HCT116 (cell line): ENCODE measurements at regions not wholly inside any gene's neighbourhood (a gene's known extent, or its start where the extent isn't known, plus 50 kb on each side); places are given as distances from the start of the nearest gene placed in this dataset.

Experiments used
- ATAC-seq: fragments of 200-7000 bp; cut with Tn5 transposase; 2 replicates; pipeline ENCODE4 v1.9.1; 2020; ENCODE audit warnings: mild to moderate bottlenecking, moderate library complexity
- BruUV-seq: library from RNA; stranded (reverse); fragments of 400-500 nt; replicated peaks from 2 replicates; lab custom pipeline; 2021; lab: Mats Ljungman, UMichigan
- CTCF ChIA-PET: fragments of 300-600 bp; sonication (Branson Sonifier 250); formaldehyde crosslinking; loops from one replicate; lab custom pipeline; 2021; ENCODE audit warnings: antibody characterized with exemption; lab: Charles Lee
- POLR2A ChIA-PET: fragments of 300-600, 350-600 bp; sonication (Branson Sonifier 250); formaldehyde crosslinking; loops from one replicate; lab custom pipeline; 2021; ENCODE audit warnings: antibody characterized with exemption; lab: Charles Lee
- RAD21 ChIA-PET, 2 experiments: fragments of 300-600 bp; sonication (Branson Sonifier 250); formaldehyde crosslinking; loops; one replicate each; lab custom pipeline; 2023; ENCODE audit warnings: low total read pairs in 2 of 2; ENCODE audit not compliant: uncharacterized antibody in 2 of 2, unreplicated experiment in 2 of 2, low non-redundant PET in 1 of 2; lab: Charles Lee
- DNase-seq: peaks from one replicate; pipeline ENCODE4 v3.0.0-alpha.2; 2010; ENCODE audit warnings: low read depth, low spot score
- H2AFZ ChIP-seq: fragments of 200-600 bp; shearing (Covaris generic), sonication (generic); 2 replicates; pipeline ENCODE4 v1.6.1; 2017; ENCODE audit warnings: low read depth, mixed run types, mixed read lengths, antibody characterized with exemption, low read length; ENCODE audit not compliant: poor library complexity, severe bottlenecking
- H3K27ac ChIP-seq: 2 replicates; pipeline ENCODE4 v1.5.1; 2012; ENCODE audit warnings: low read depth, low read length
- H3K27me3 ChIP-seq: fragments of 200-600 bp; sonication (generic); 2 replicates; pipeline ENCODE4 v1.6.1; 2016; ENCODE audit warnings: mixed run types, low read length, mixed read lengths; ENCODE audit not compliant: insufficient read depth
- H3K36me3 ChIP-seq, 2 experiments: fragments of 200-500 bp in 1 of 2; fragments of 200-600 bp in 1 of 2; sonication (Bioruptor generic) in 1 of 2; sonication (generic) in 1 of 2; 2 replicates each; pipeline versions ENCODE4 v1.5.1 to v1.6.1; 2014 to 2016; ENCODE audit warnings: low read length in 2 of 2, inconsistent platforms in 1 of 2, mixed read lengths in 1 of 2, mixed run types in 1 of 2; ENCODE audit not compliant: insufficient read depth in 2 of 2, control insufficient read depth in 1 of 2
- H3K4me1 ChIP-seq, 2 experiments: fragments of 200-600 bp in 1 of 2; sonication (generic) in 1 of 2; 2 replicates each; pipeline versions ENCODE4 v1.5.1 to v1.6.1; 2012 to 2017; ENCODE audit warnings: low read length in 2 of 2, inconsistent platforms in 1 of 2, mild to moderate bottlenecking in 1 of 2, mixed read lengths in 1 of 2, mixed run types in 1 of 2, moderate library complexity in 1 of 2; ENCODE audit not compliant: insufficient read depth in 2 of 2, control insufficient read depth in 1 of 2
- H3K4me2 ChIP-seq: fragments of 200-600 bp; sonication (generic); 2 replicates; pipeline ENCODE4 v1.6.1; 2017; ENCODE audit warnings: mixed run types, low read length, mixed read lengths
- H3K4me3 ChIP-seq, 2 experiments: fragments of 200-600 bp in 1 of 2; sonication (generic) in 1 of 2; replicated peaks in 1 of 2; 2 replicates each; pipeline ENCODE4 v1.5.1; 2011 to 2016; ENCODE audit warnings: low read length in 2 of 2, control low read depth in 1 of 2, low read depth in 1 of 2, mild to moderate bottlenecking in 1 of 2, mixed read lengths in 1 of 2, mixed run types in 1 of 2
- H3K79me2 ChIP-seq: fragments of 200-600 bp; sonication (generic); 2 replicates; pipeline ENCODE4 v1.6.1; 2017; ENCODE audit warnings: mild to moderate bottlenecking, mixed run types, low read length, moderate library complexity, mixed read lengths; ENCODE audit not compliant: insufficient read depth
- H3K9ac ChIP-seq: fragments of 200-600 bp; sonication (generic); 2 replicates; pipeline ENCODE4 v1.6.1; 2016; ENCODE audit warnings: low read length, mixed read lengths
- H3K9me2 ChIP-seq: fragments of 200-600 bp; sonication (generic), shearing (Covaris generic); 2 replicates; pipeline ENCODE4 v1.6.1; 2017; ENCODE audit warnings: mixed run types, mild to moderate bottlenecking, moderate library complexity; ENCODE audit not compliant: insufficient read depth
- H3K9me3 ChIP-seq, 2 experiments: fragments of 200-500 bp in 1 of 2; fragments of 200-600 bp in 1 of 2; sonication (Bioruptor generic) in 1 of 2; sonication (generic) in 1 of 2; 2 replicates each; pipeline ENCODE4 v1.6.1; 2014 to 2017; ENCODE audit warnings: low read length in 2 of 2, mixed read lengths in 2 of 2, inconsistent platforms in 1 of 2, low read depth in 1 of 2, mild to moderate bottlenecking in 1 of 2, mixed run types in 1 of 2, moderate library complexity in 1 of 2; ENCODE audit not compliant: control insufficient read depth in 1 of 2, insufficient read depth in 1 of 2
- H4K20me1 ChIP-seq: fragments of 200-600 bp; sonication (generic), shearing (Covaris generic); 2 replicates; pipeline ENCODE4 v1.6.1; 2017; ENCODE audit warnings: mixed run types, mild to moderate bottlenecking, moderate library complexity; ENCODE audit not compliant: insufficient read depth
- CBX3 ChIP-seq: IDR thresholded peaks from 2 replicates; pipeline ENCODE4 v1.6.1; 2012; ENCODE audit warnings: low read depth
- CEBPB ChIP-seq: IDR thresholded peaks from 2 replicates; pipeline ENCODE4 v1.6.1; 2012; ENCODE audit warnings: low read depth
- ELF1 ChIP-seq: IDR thresholded peaks from 2 replicates; pipeline ENCODE4 v1.6.1; 2012; ENCODE audit warnings: low read depth, borderline replicate concordance
- EZH2phosphoT487 ChIP-seq: fragments of 200-600 bp; IDR thresholded peaks from 2 replicates; pipeline ENCODE4 v1.6.1; 2018; ENCODE audit warnings: antibody characterized with exemption, borderline replicate concordance
- FOSL1 ChIP-seq: IDR thresholded peaks from 2 replicates; pipeline ENCODE4 v1.6.1; 2012; ENCODE audit warnings: low read depth
- JUND ChIP-seq: IDR thresholded peaks from 2 replicates; pipeline ENCODE4 v1.6.1; 2012
- POLR2A ChIP-seq: IDR thresholded peaks from 2 replicates; pipeline ENCODE4 v1.7.0; 2011; ENCODE audit warnings: borderline replicate concordance; ENCODE audit not compliant: insufficient read depth, insufficient read length; ENCODE audit errors: extremely low read depth
- RAD21 ChIP-seq: IDR thresholded peaks from 2 replicates; pipeline ENCODE4 v1.6.1; 2012; ENCODE audit warnings: low read depth, mild to moderate bottlenecking
- SIN3A ChIP-seq: IDR thresholded peaks from 2 replicates; pipeline ENCODE4 v1.6.1; 2012; ENCODE audit warnings: low read depth
- SP1 ChIP-seq: IDR thresholded peaks from 2 replicates; pipeline ENCODE4 v1.6.1; 2012; ENCODE audit warnings: low read depth
- SRF ChIP-seq: IDR thresholded peaks from 2 replicates; pipeline ENCODE4 v1.6.1; 2012; ENCODE audit warnings: low read depth
- TCF7L2 ChIP-seq: IDR thresholded peaks from 2 replicates; pipeline ENCODE4 v1.7.0; 2011; ENCODE audit warnings: borderline replicate concordance, inconsistent platforms; ENCODE audit not compliant: insufficient read depth, insufficient read length; ENCODE audit errors: extremely low read depth
- YY1 ChIP-seq: IDR thresholded peaks from 2 replicates; pipeline ENCODE4 v1.6.1; 2011; ENCODE audit warnings: low read length, low read depth, moderate library complexity, mild to moderate bottlenecking; ENCODE audit not compliant: insufficient replicate concordance; ENCODE audit errors: extremely low read depth
- ZFX ChIP-seq: fragments of 450-650 bp; IDR thresholded peaks from 2 replicates; pipeline ENCODE4 v1.6.1; 2017
- intact Hi-C: fragments of 100-400 bp; cut with micrococcal nuclease; formaldehyde crosslinking; loops from 2 replicates; pipeline ENCODE4 v1.10.0; 2022
- TF ChIP-seq, protein P1 (sequence below): IDR thresholded peaks from 2 replicates; pipeline ENCODE4 v1.6.1; 2011; ENCODE audit warnings: mild to moderate bottlenecking, low read length, moderate library complexity; ENCODE audit not compliant: insufficient replicate concordance; ENCODE audit errors: extremely low read depth
- TF ChIP-seq, protein P2 (sequence below), 3 experiments: fragments of 200-600 bp in 1 of 3; sonication (generic) in 1 of 3; IDR thresholded peaks in 2 of 3; conservative IDR thresholded peaks in 1 of 3; 2 replicates each; pipeline ENCODE4 v1.5.1; 2012 to 2017; ENCODE audit warnings: low read depth in 2 of 3, low read length in 2 of 3, antibody characterized with exemption in 1 of 3, borderline replicate concordance in 1 of 3, control low read depth in 1 of 3, mild to moderate bottlenecking in 1 of 3, mixed read lengths in 1 of 3, mixed run types in 1 of 3, moderate library complexity in 1 of 3; ENCODE audit not compliant: insufficient read depth in 1 of 3

GRCh38 chrX:6674734-6675133 is 139.8 kb upstream of the VCX3A start (continued):
- TF ChIP-seq, protein P1, sequence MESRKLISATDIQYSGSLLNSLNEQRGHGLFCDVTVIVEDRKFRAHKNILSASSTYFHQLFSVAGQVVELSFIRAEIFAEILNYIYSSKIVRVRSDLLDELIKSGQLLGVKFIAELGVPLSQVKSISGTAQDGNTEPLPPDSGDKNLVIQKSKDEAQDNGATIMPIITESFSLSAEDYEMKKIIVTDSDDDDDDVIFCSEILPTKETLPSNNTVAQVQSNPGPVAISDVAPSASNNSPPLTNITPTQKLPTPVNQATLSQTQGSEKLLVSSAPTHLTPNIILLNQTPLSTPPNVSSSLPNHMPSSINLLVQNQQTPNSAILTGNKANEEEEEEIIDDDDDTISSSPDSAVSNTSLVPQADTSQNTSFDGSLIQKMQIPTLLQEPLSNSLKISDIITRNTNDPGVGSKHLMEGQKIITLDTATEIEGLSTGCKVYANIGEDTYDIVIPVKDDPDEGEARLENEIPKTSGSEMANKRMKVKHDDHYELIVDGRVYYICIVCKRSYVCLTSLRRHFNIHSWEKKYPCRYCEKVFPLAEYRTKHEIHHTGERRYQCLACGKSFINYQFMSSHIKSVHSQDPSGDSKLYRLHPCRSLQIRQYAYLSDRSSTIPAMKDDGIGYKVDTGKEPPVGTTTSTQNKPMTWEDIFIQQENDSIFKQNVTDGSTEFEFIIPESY: no peak
- TF ChIP-seq CEBPB (no peak), SP1 (no peak), YY1 (no peak), JUND (no peak), TCF7L2 (no peak), CBX3 (no peak), FOSL1 (no peak), SRF (no peak), SIN3A (no peak), EZH2phosphoT487 (no peak), RAD21 (no peak)

GRCh38 chrX:6667048-6667768 is 132.3 kb upstream of the VCX3A start:
- Histone ChIP-seq H3K4me2 (no peak overlapping the region), H3K36me3 (no peaks in the 10 kb centered on the region), H3K4me1 (no peaks in the 10 kb centered on the region), H3K4me3 (no peak overlapping the region), H4K20me1 (no peaks in the 10 kb centered on the region), H2AFZ (no peak overlapping the region), H3K27me3 (no peaks in the 10 kb centered on the region), H3K9me3 (no peaks in the 10 kb centered on the region), H3K27ac (no peak overlapping the region), H3K9me2 (no peaks in the 10 kb centered on the region), H3K9ac (no peak overlapping the region), H3K79me2 (no peaks in the 10 kb centered on the region)
- intact Hi-C loops: no loop called here
- TF ChIP-seq ELF1 (no peak), CEBPB (no peak), JUND (no peak), POLR2A (no peak), EZH2phosphoT487 (no peak), ZFX (no peak), SP1 (no peak), YY1 (no peak)
- TF ChIP-seq, protein P2, sequence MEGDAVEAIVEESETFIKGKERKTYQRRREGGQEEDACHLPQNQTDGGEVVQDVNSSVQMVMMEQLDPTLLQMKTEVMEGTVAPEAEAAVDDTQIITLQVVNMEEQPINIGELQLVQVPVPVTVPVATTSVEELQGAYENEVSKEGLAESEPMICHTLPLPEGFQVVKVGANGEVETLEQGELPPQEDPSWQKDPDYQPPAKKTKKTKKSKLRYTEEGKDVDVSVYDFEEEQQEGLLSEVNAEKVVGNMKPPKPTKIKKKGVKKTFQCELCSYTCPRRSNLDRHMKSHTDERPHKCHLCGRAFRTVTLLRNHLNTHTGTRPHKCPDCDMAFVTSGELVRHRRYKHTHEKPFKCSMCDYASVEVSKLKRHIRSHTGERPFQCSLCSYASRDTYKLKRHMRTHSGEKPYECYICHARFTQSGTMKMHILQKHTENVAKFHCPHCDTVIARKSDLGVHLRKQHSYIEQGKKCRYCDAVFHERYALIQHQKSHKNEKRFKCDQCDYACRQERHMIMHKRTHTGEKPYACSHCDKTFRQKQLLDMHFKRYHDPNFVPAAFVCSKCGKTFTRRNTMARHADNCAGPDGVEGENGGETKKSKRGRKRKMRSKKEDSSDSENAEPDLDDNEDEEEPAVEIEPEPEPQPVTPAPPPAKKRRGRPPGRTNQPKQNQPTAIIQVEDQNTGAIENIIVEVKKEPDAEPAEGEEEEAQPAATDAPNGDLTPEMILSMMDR (IDR thresholded peaks at IDR 0.05 in 2 of 3, conservative IDR thresholded peaks at IDR 0.05 in 1 of 3; ENCODE audit: borderline replicate concordance in 1 of 3, insufficient read depth in 1 of 3, low read depth in 2 of 3, low read length in 2 of 3): no peak
- ChIA-PET RAD21 (no interaction called here), POLR2A (no interaction called here), CTCF (no interaction called here)
- no peak for DNase-seq
- ATAC-seq: no peak
- no TSS peak for BruUV-seq
